Tibial nerve (tissue), 4 donors: ENCODE measurements at regions not wholly inside any gene's neighbourhood (a gene's known extent, or its start where the extent isn't known, plus 50 kb on each side); places are given as distances from the start of the nearest gene placed in this dataset.

Experiments used
- DNase-seq, 2 donors: peaks; one replicate each; pipeline ENCODE4 v3.0.0-alpha.2; 2019; ENCODE audit warnings: low spot score in 2 of 2
- H3K27ac ChIP-seq, 4 donors: fragments of 200-600 bp; sonication (generic) in 3 of 4; one replicate each; pipeline ENCODE4 v1.5.1; 2017 to 2019; ENCODE audit warnings: mild to moderate bottlenecking in 1 of 4
- H3K27me3 ChIP-seq, 2 donors: fragments of 200-600 bp; sonication (generic) in 1 of 2; one replicate each; pipeline versions ENCODE4 v1.5.1 to v1.6.0; 2017 to 2019
- H3K36me3 ChIP-seq, 3 donors: fragments of 200-600 bp; sonication (generic); one replicate each; pipeline ENCODE4 v1.5.1; 2018 to 2019
- H3K4me1 ChIP-seq, 4 donors: fragments of 200-600 bp; sonication (generic) in 3 of 4; one replicate each; pipeline ENCODE4 v1.5.1; 2017 to 2019
- H3K4me3 ChIP-seq, 4 donors: fragments of 200-600 bp; sonication (generic) in 3 of 4; one replicate each; pipeline ENCODE4 v1.5.1; 2017 to 2019; ENCODE audit warnings: mild to moderate bottlenecking in 1 of 4, moderate library complexity in 1 of 4
- H3K9me3 ChIP-seq, 4 donors: fragments of 200-600 bp; sonication (generic) in 3 of 4; one replicate each; pipeline ENCODE4 v1.5.1; 2017 to 2019
- CTCF ChIP-seq, 5 experiments: fragments of 200-600 bp in 3 of 5; fragments of 450-650 bp in 2 of 5; sonication (generic) in 3 of 5; IDR thresholded peaks; one replicate each; pipeline ENCODE4 v1.5.1; 2016 to 2019; ENCODE audit warnings: antibody characterized with exemption in 5 of 5, mild to moderate bottlenecking in 3 of 5, moderate library complexity in 2 of 5
- EP300 ChIP-seq, 2 donors: sonication (generic); formaldehyde crosslinking; IDR thresholded peaks; one replicate each; pipeline ENCODE4 v1.6.1; 2017; ENCODE audit warnings: antibody characterized with exemption in 2 of 2, mild to moderate bottlenecking in 1 of 2
- POLR2A ChIP-seq, 2 donors: fragments of 450-650 bp; IDR thresholded peaks; one replicate each; pipeline ENCODE4 v1.6.1; 2017; ENCODE audit warnings: antibody characterized with exemption in 2 of 2, mild to moderate bottlenecking in 2 of 2, moderate library complexity in 2 of 2
- whole genome bisulfite sequencing, 2 donors: methylation state at CpG; one replicate each; pipeline ENCODE4 v1.1.5; 2018; 5-methylcytosine and 5-hydroxymethylcytosine counted together

GRCh38 chr1:5151511-5151910 lies 497.1 kb downstream of the AJAP1 start:
- WGBS, 2 donors = 72 to 83% methylated on average over 9 of the region's 9 CpGs
- H3K4me3 ChIP-seq = no peak overlapping the region

GRCh38 chr1:5150191-5150590 lies 495.8 kb downstream of the AJAP1 start:
- WGBS, 2 donors = 77% methylated on average over 2 of the region's 2 CpGs
- Histone ChIP-seq H3K4me1 (no peaks in the 10 kb centered on the region), H3K27me3 (no peaks in the 10 kb centered on the region), H3K4me3 (no peak overlapping the region), H3K27ac (no peak overlapping the region), H3K9me3 (peaks cover 0 to 2% (median 0%) of the 10 kb centered on the region in 4 donors), H3K36me3 (no peaks in the 10 kb centered on the region)
- no peak for TF ChIP-seq CTCF (IDR thresholded peaks at IDR 0.05)
- no peak for TF ChIP-seq EP300 (IDR thresholded peaks at IDR 0.05)
- TF ChIP-seq POLR2A (IDR thresholded peaks at IDR 0.05) = no peak
- no peak for DNase-seq

More at GRCh38 chr1:5151511-5151910, 497.1 kb downstream of the AJAP1 start:
- Histone ChIP-seq H3K27me3 (no peaks in the 10 kb centered on the region), H3K27ac (no peak overlapping the region), H3K4me1 (no peaks in the 10 kb centered on the region), H3K9me3 (peaks cover 0 to 12% (median 0%) of the 10 kb centered on the region in 4 donors), H3K36me3 (no peaks in the 10 kb centered on the region)
- TF ChIP-seq POLR2A (IDR thresholded peaks at IDR 0.05) = no peak
- no peak for TF ChIP-seq EP300 (IDR thresholded peaks at IDR 0.05)
- TF ChIP-seq CTCF (IDR thresholded peaks at IDR 0.05) = no peak
- no peak for DNase-seq

- DNase-seq = no peak
- H3K27ac ChIP-seq = no peak overlapping the region
- H3K36me3 ChIP-seq = no peaks in the 10 kb centered on the region
- WGBS, 2 donors = 65 to 89% methylated on average over 1 of the region's 1 CpG
- TF ChIP-seq EP300 (IDR thresholded peaks at IDR 0.05) (no peak), CTCF (IDR thresholded peaks at IDR 0.05) (no peak), POLR2A (IDR thresholded peaks at IDR 0.05) (no peak)
- no peaks in the 10 kb centered on the region for H3K27me3 ChIP-seq
- no peaks in the 10 kb centered on the region for H3K4me1 ChIP-seq
- no peak overlapping the region for H3K4me3 ChIP-seq
- no peaks in the 10 kb centered on the region for H3K9me3 ChIP-seq
These were observed 493.4 kb downstream of the AJAP1 start for GRCh38 chr1:5147806-5148205.

- Histone ChIP-seq H3K27me3 (no peaks in the 10 kb centered on the region), H3K9me3 (no peaks in the 10 kb centered on the region), H3K27ac (no peak overlapping the region), H3K4me3 (no peak overlapping the region), H3K4me1 (no peaks in the 10 kb centered on the region), H3K36me3 (no peaks in the 10 kb centered on the region)
- no peak for DNase-seq
- TF ChIP-seq EP300 (IDR thresholded peaks at IDR 0.05) (no peak), POLR2A (IDR thresholded peaks at IDR 0.05) (no peak)
- 61 to 77% methylated on average over 3 of the region's 3 CpGs for WGBS, 2 donors
These were observed 488.0 kb downstream of the AJAP1 start for GRCh38 chr1:5142389-5142788.

GRCh38 chr1:5141750-5142149 lies 487.3 kb downstream of the AJAP1 start:
- TF ChIP-seq POLR2A (IDR thresholded peaks at IDR 0.05) (no peak), CTCF (IDR thresholded peaks at IDR 0.05) (no peak), EP300 (IDR thresholded peaks at IDR 0.05) (no peak)
- Histone ChIP-seq H3K27me3 (no peaks in the 10 kb centered on the region), H3K4me1 (no peaks in the 10 kb centered on the region), H3K4me3 (no peak overlapping the region), H3K27ac (no peak overlapping the region), H3K9me3 (no peaks in the 10 kb centered on the region), H3K36me3 (no peaks in the 10 kb centered on the region)
- 86% methylated on average over 4 of the region's 4 CpGs for WGBS, 2 donors
- DNase-seq = no peak

GRCh38 chr1:5140962-5141361 lies 486.6 kb downstream of the AJAP1 start:
- TF ChIP-seq POLR2A (IDR thresholded peaks at IDR 0.05) (no peak), CTCF (IDR thresholded peaks at IDR 0.05) (no peak), EP300 (IDR thresholded peaks at IDR 0.05) (no peak)
- DNase-seq = no peak
- no peak overlapping the region for H3K27ac ChIP-seq
- no peak overlapping the region for H3K4me3 ChIP-seq
- H3K36me3 ChIP-seq = no peaks in the 10 kb centered on the region
- no peaks in the 10 kb centered on the region for H3K4me1 ChIP-seq
- 85 to 100% methylated on average over 1 of the region's 1 CpG for WGBS, 2 donors
- no peaks in the 10 kb centered on the region for H3K27me3 ChIP-seq
- H3K9me3 ChIP-seq = no peaks in the 10 kb centered on the region
